IMR-90 (cell line): ENCODE measurements at regions not wholly inside any gene's neighbourhood (a gene's known extent, or its start where the extent isn't known, plus 50 kb on each side); places are given as distances from the start of the nearest gene placed in this dataset.

Source experiments
- ATAC-seq: fragments of 200-7000 bp; cut with Tn5 transposase; 2 replicates; pipeline ENCODE4 v1.9.1; 2020; ENCODE audit warnings: low read depth, mild to moderate bottlenecking, moderate library complexity
- BruUV-seq: library from RNA; stranded (reverse); fragments of 400-500 nt; replicated peaks from 2 replicates; lab custom pipeline; 2021; lab: Mats Ljungman, UMichigan
- CTCF ChIA-PET: fragments of 300-600 bp; formaldehyde crosslinking; extraction: SDS; loops from one replicate; lab custom pipeline; 2021; ENCODE audit warnings: antibody characterized with exemption; lab: Yijun Ruan, JAX
- POLR2A ChIA-PET: fragments of 300-600 bp; sonication (Branson Sonifier 250); formaldehyde crosslinking; loops from one replicate; lab custom pipeline; 2022; ENCODE audit warnings: antibody characterized with exemption; ENCODE audit not compliant: unreplicated experiment; lab: Charles Lee
- DNase-seq: peaks from one replicate; pipeline ENCODE4 v3.0.0; 2013
- H2AFZ ChIP-seq: replicated peaks from 2 replicates; pipeline ENCODE3; 2013; ENCODE audit warnings: low read length, mild to moderate bottlenecking; ENCODE audit not compliant: poor library complexity
- H2AK5ac ChIP-seq: 2 replicates; pipeline ENCODE4 v1.6.1; 2013; ENCODE audit warnings: low read depth, low read length, inconsistent platforms
- H2AK9ac ChIP-seq: replicated peaks from 2 replicates; pipeline ENCODE3; 2013; ENCODE audit warnings: mild to moderate bottlenecking, low read depth, low read length, moderate library complexity; ENCODE audit not compliant: poor library complexity
- H2BK120ac ChIP-seq: 2 replicates; pipeline ENCODE4 v1.6.1; 2013; ENCODE audit warnings: low read depth, low read length, inconsistent platforms
- H2BK15ac ChIP-seq: 3 replicates; pipeline ENCODE4 v1.6.1; 2013; ENCODE audit warnings: low read depth, low read length, inconsistent platforms
- H2BK20ac ChIP-seq: 2 replicates; pipeline ENCODE4 v1.6.1; 2013; ENCODE audit warnings: low read depth, mild to moderate bottlenecking, inconsistent platforms, low read length, moderate library complexity
- H2BK5ac ChIP-seq: 2 replicates; pipeline ENCODE4 v1.6.1; 2013; ENCODE audit warnings: mild to moderate bottlenecking, low read depth, low read length, inconsistent platforms; ENCODE audit not compliant: poor library complexity, severe bottlenecking
- H3K14ac ChIP-seq: replicated peaks from 2 replicates; pipeline ENCODE4 v1.6.1; 2013; ENCODE audit warnings: low read depth, low read length, inconsistent platforms
- H3K18ac ChIP-seq: 2 replicates; pipeline ENCODE4 v1.6.1; 2013; ENCODE audit warnings: low read depth, low read length, control low read depth
- H3K23ac ChIP-seq: 2 replicates; pipeline ENCODE4 v1.6.1; 2013; ENCODE audit warnings: low read depth, low read length, inconsistent platforms
- H3K27ac ChIP-seq: 2 replicates; pipeline ENCODE4 v1.5.1; 2013; ENCODE audit warnings: mild to moderate bottlenecking, control low read depth, low read length; ENCODE audit not compliant: insufficient read depth
- H3K27me3 ChIP-seq: 2 replicates; pipeline ENCODE4 v1.6.1; 2013; ENCODE audit warnings: low read length; ENCODE audit not compliant: control insufficient read depth, insufficient read depth
- H3K36me3 ChIP-seq: 2 replicates; pipeline ENCODE4 v1.6.1; 2013; ENCODE audit warnings: low read length, mixed read lengths; ENCODE audit not compliant: control insufficient read depth, insufficient read depth
- H3K4ac ChIP-seq: 2 replicates; pipeline ENCODE4 v1.6.1; 2013; ENCODE audit warnings: low read depth, low read length, inconsistent platforms
- H3K4me1 ChIP-seq: 2 replicates; pipeline ENCODE4 v1.6.1; 2013; ENCODE audit warnings: low read length, mixed read lengths; ENCODE audit not compliant: control insufficient read depth, insufficient read depth
- H3K4me2 ChIP-seq: 2 replicates; pipeline ENCODE4 v1.6.1; 2013; ENCODE audit warnings: low read depth, mild to moderate bottlenecking, control low read depth, low read length, moderate library complexity
- H3K4me3 ChIP-seq: 2 replicates; pipeline ENCODE4 v1.5.1; 2013; ENCODE audit warnings: low read depth, mild to moderate bottlenecking, control low read depth, low read length, moderate library complexity; ENCODE audit not compliant: insufficient read depth
- H3K56ac ChIP-seq: 2 replicates; pipeline ENCODE4 v1.6.1; 2013; ENCODE audit warnings: low read length, inconsistent platforms; ENCODE audit not compliant: insufficient read depth; ENCODE audit errors: extremely low read depth
- H3K79me1 ChIP-seq, 2 experiments: 2 replicates each; pipeline ENCODE4 v1.6.1; 2013; ENCODE audit warnings: low read length in 2 of 2, inconsistent platforms in 1 of 2, low read depth in 1 of 2
- H3K9ac ChIP-seq: 2 replicates; pipeline ENCODE4 v1.6.1; 2013; ENCODE audit warnings: low read depth, low read length, control low read depth
- H3K9me1 ChIP-seq: 2 replicates; pipeline ENCODE4 v1.6.1; 2013; ENCODE audit warnings: low read length, inconsistent platforms; ENCODE audit not compliant: insufficient read depth
- H3K9me3 ChIP-seq: 2 replicates; pipeline ENCODE4 v1.6.1; 2013; ENCODE audit warnings: low read length; ENCODE audit not compliant: control insufficient read depth, insufficient read depth
- H4K20me1 ChIP-seq: 2 replicates; pipeline ENCODE4 v1.6.1; 2013; ENCODE audit warnings: low read length, inconsistent platforms; ENCODE audit not compliant: insufficient read depth
- H4K5ac ChIP-seq: 2 replicates; pipeline ENCODE4 v1.6.1; 2013; ENCODE audit warnings: mild to moderate bottlenecking, low read depth, low read length, control low read depth
- H4K8ac ChIP-seq, 2 experiments: 2 replicates each; pipeline ENCODE4 v1.6.1; 2013; ENCODE audit warnings: low read depth in 2 of 2, low read length in 2 of 2, control low read depth in 1 of 2, inconsistent platforms in 1 of 2
- H4K91ac ChIP-seq: 2 replicates; pipeline ENCODE4 v1.6.1; 2013; ENCODE audit warnings: low read depth, low read length, inconsistent platforms; ENCODE audit not compliant: insufficient read depth
- CTCF ChIP-seq: conservative IDR thresholded peaks from 2 replicates; pipeline ENCODE4 v1.5.1; 2012; ENCODE audit warnings: mild to moderate bottlenecking, low read depth, low read length, improper control_type of control experiment
- ELK1 ChIP-seq: fragments of 150-350 bp; IDR thresholded peaks from 2 replicates; pipeline ENCODE4 v1.6.1; 2016; ENCODE audit warnings: low read depth, mild to moderate bottlenecking, low read length, moderate library complexity, borderline replicate concordance
- MAFK ChIP-seq: IDR thresholded peaks from 2 replicates; pipeline ENCODE4 v1.6.1; 2012; ENCODE audit warnings: low read depth, low read length, improper control_type of control experiment
- MAZ ChIP-seq: IDR thresholded peaks from 2 replicates; pipeline ENCODE4 v1.6.1; 2012; ENCODE audit warnings: low read depth, mild to moderate bottlenecking, low read length, improper control_type of control experiment, moderate library complexity, borderline replicate concordance
- MXI1 ChIP-seq: IDR thresholded peaks from 2 replicates; pipeline ENCODE4 v1.6.1; 2012; ENCODE audit warnings: low read depth, mild to moderate bottlenecking, low read length, moderate library complexity, borderline replicate concordance
- POLR2A ChIP-seq: IDR thresholded peaks from 2 replicates; pipeline ENCODE4 v1.6.1; 2012; ENCODE audit warnings: mild to moderate bottlenecking, low read depth, low read length
- RAD21 ChIP-seq: IDR thresholded peaks from 2 replicates; pipeline ENCODE4 v1.6.1; 2012; ENCODE audit warnings: low read length, improper control_type of control experiment
- RCOR1 ChIP-seq: IDR thresholded peaks from 2 replicates; pipeline ENCODE4 v1.6.1; 2012; ENCODE audit warnings: mild to moderate bottlenecking, low read length, improper control_type of control experiment; ENCODE audit not compliant: insufficient replicate concordance
- RFX5 ChIP-seq: IDR thresholded peaks from 2 replicates; pipeline ENCODE4 v1.8.0; 2012; ENCODE audit warnings: low read depth, mild to moderate bottlenecking, low read length, moderate library complexity
- WGBS, 2 experiments: methylation state at CpG; one replicate each; pipeline versions ENCODE4 v1.1.5 to v1.1.7; 2013; ENCODE audit warnings: missing lambda C conversion rate in 2 of 2; ENCODE audit not compliant: insufficient read length in 1 of 2; ENCODE audit errors: extremely low coverage in 2 of 2; 5-methylcytosine and 5-hydroxymethylcytosine counted together
- dilution Hi-C: fragments of 300-500 bp; cut with HindIII; formaldehyde crosslinking; loops from one replicate; pipeline ENCODE4 v1.14.3; 2018; ENCODE audit warnings: low sequenced_read_pairs; ENCODE audit not compliant: unreplicated experiment
- in situ Hi-C: fragments of 300-500 bp; cut with MboI; formaldehyde crosslinking; loops from 3 replicates; pipeline ENCODE4 v1.14.3; 2019; ENCODE audit warnings: low sequenced_read_pairs, inconsistent platforms, mixed read lengths
- intact Hi-C: fragments of 100-400 bp; cut with micrococcal nuclease; formaldehyde crosslinking; loops from 2 replicates; pipeline ENCODE4 v1.10.0; 2022

GRCh38 chr4:35364321-35364870 is 879.9 kb downstream of the ARAP2 start:
- Histone ChIP-seq H3K9me3 (peaks cover 6% of the 10 kb centered on the region; the same call in 1 of the 2 replicates), H3K27me3 (no peaks in the 10 kb centered on the region), H3K79me1 (no peaks in the 10 kb centered on the region), H2BK20ac (no peak overlapping the region), H3K56ac (no peak overlapping the region), H4K8ac (no peak overlapping the region), H2BK120ac (no peak overlapping the region), H3K4me1 (no peaks in the 10 kb centered on the region), H2AFZ (no peak overlapping the region), H4K91ac (no peak overlapping the region), H2AK5ac (no peak overlapping the region), H3K4ac (no peak overlapping the region), H3K27ac (no peak overlapping the region), H3K14ac (no peak overlapping the region), H3K9me1 (no peaks in the 10 kb centered on the region), H2BK5ac (no peak overlapping the region), H4K5ac (no peak overlapping the region), H2BK15ac (no peak overlapping the region), H3K18ac (no peak overlapping the region), H3K9ac (no peak overlapping the region), H3K4me3 (no peak overlapping the region), H3K36me3 (no peaks in the 10 kb centered on the region), H3K4me2 (no peak overlapping the region), H4K20me1 (no peaks in the 10 kb centered on the region), H3K23ac (no peak overlapping the region), H2AK9ac (no peak overlapping the region)
- ChIA-PET CTCF (no interaction called here), POLR2A (no interaction called here)
- no peak for DNase-seq
- in situ Hi-C loops = no loop called here
- no TSS peak for BruUV-seq
- dilution Hi-C loops = no loop called here
- intact Hi-C loops = no loop called here
- no CpG with 5 or more reads among the region's 1 CpG for WGBS, 2 experiments
- TF ChIP-seq POLR2A (no peak), RAD21 (no peak), RFX5 (no peak), ELK1 (no peak), RCOR1 (no peak), MAZ (no peak), MAFK (no peak), MXI1 (no peak), CTCF (no peak)
- no peak for ATAC-seq
